ENCODE measurements at regions not wholly inside any gene's neighbourhood (a gene's known extent, or its start where the extent isn't known, plus 50 kb on each side); places are given as distances from the start of the nearest gene placed in this dataset.

DNA sequence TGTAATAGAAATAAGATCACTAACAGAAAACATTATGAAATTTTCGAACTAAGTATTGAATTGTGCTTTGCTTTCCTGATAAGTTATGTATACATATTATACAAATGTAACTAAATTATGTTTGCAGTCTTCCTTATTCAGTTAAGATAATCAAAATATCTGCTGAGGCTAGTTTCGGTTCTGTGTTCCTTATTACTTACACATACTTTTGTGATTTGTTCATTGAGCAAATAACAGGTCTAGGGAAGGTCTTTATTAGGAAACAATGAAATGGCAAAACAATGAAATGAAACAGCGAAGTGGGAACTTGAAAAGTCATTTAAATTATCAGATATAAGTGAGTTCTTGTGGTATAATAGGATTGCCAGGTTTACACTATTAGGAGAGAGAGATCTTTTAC is 352.4 kb downstream of the GRIA2 start:
- no peak for TF ChIP-seq EZH2 (IDR thresholded peaks at IDR 0.05)
- TF ChIP-seq POLR2AphosphoS5 (IDR thresholded peaks at IDR 0.05; ENCODE audit: borderline replicate concordance, low read depth, low read length), result no peak

Measured in SK-N-MC (cell line).